MCF 10A (cell line): ENCODE measurements at regions not wholly inside any gene's neighbourhood (a gene's known extent, or its start where the extent isn't known, plus 50 kb on each side); places are given as distances from the start of the nearest gene placed in this dataset.
"Not testable (repeated sequence)": the region's sequence is repeated elsewhere in the genome, so short reads cannot be mapped to it uniquely, and the experiment has no call there.

Experiments
- BruUV-seq: library from RNA; stranded (reverse); fragments of 400-500 nt; replicated peaks from 2 replicates; lab custom pipeline; 2021; lab: Mats Ljungman, UMichigan
- CTCF ChIA-PET: fragments of 300-600 bp; sonication (Branson Sonifier 250); formaldehyde crosslinking; extraction: SDS; loops from one replicate; lab custom pipeline; 2021; ENCODE audit warnings: antibody characterized with exemption, inconsistent platforms; lab: Yijun Ruan, JAX
- POLR2A ChIA-PET: fragments of 300-600, 350-650 bp; sonication (Branson Sonifier 250); formaldehyde crosslinking; extraction: SDS; loops from one replicate; lab custom pipeline; 2020; ENCODE audit warnings: antibody characterized with exemption, inconsistent platforms; lab: Yijun Ruan, JAX
- DNase-seq: peaks from one replicate; pipeline ENCODE4 v3.0.0-alpha.2; 2018; ENCODE audit not compliant: unreplicated experiment
- H3K27ac Mint-ChIP-seq: one replicate; pipeline ENCODE4 v1.8.0; 2022; ENCODE audit warnings: mild to moderate bottlenecking, low read depth, mixed read lengths; ENCODE audit not compliant: unreplicated experiment
- H3K27me3 Mint-ChIP-seq: one replicate; pipeline ENCODE4 v1.8.0; 2022; ENCODE audit warnings: mixed read lengths; ENCODE audit not compliant: insufficient read depth, unreplicated experiment
- H3K36me3 Mint-ChIP-seq: one replicate; pipeline ENCODE4 v1.8.0; 2022; ENCODE audit warnings: mild to moderate bottlenecking, moderate library complexity, mixed read lengths; ENCODE audit not compliant: insufficient read depth, unreplicated experiment
- H3K4me1 Mint-ChIP-seq: one replicate; pipeline ENCODE4 v1.8.0; 2022; ENCODE audit warnings: mixed read lengths; ENCODE audit not compliant: insufficient read depth, unreplicated experiment
- H3K4me3 Mint-ChIP-seq: one replicate; pipeline ENCODE4 v1.8.0; 2022; ENCODE audit warnings: mild to moderate bottlenecking, moderate library complexity, mixed read lengths; ENCODE audit not compliant: unreplicated experiment
- H3K9me3 Mint-ChIP-seq: one replicate; pipeline ENCODE4 v1.8.0; 2022; ENCODE audit warnings: mixed read lengths; ENCODE audit not compliant: unreplicated experiment
- CTCF ChIP-seq: fragments of 200-600 bp; IDR thresholded peaks from one replicate; pipeline ENCODE4 v1.8.0; 2022; ENCODE audit warnings: antibody characterized with exemption, mild to moderate bottlenecking; ENCODE audit not compliant: unreplicated experiment
- intact Hi-C: fragments of 100-400 bp; cut with micrococcal nuclease; formaldehyde crosslinking; loops from 2 replicates; pipeline ENCODE4 v1.14.1; 2022

- BruUV-seq: no TSS peak
- no peaks in the 10 kb centered on the region for H3K36me3 Mint-ChIP-seq
- CTCF ChIA-PET: interaction anchor here (0.6 kb wide), 1 partner anchor 72 kb away, joined by 3 read pairs; no protein-coding TSS in a partner anchor
- no peak for TF ChIP-seq CTCF
- intact Hi-C loops: no loop called here
- POLR2A ChIA-PET: no interaction called here
- no peak for DNase-seq
- H3K4me1 Mint-ChIP-seq: no peaks in the 10 kb centered on the region
- H3K27ac Mint-ChIP-seq: no peak overlapping the region
- no peak overlapping the region for H3K4me3 Mint-ChIP-seq
- H3K9me3 Mint-ChIP-seq: peaks cover 12% of the 10 kb centered on the region
- peaks cover 73% of the 10 kb centered on the region for H3K27me3 Mint-ChIP-seq
Measured at GRCh38 chr9:102185962-102186361, 447.5 kb upstream of the GRIN3A start.

GRCh38 chr9:102185371-102185770 lies 446.9 kb upstream of the GRIN3A start:
- Mint-ChIP-seq H3K9me3 (peaks cover 14% of the 10 kb centered on the region), H3K36me3 (no peaks in the 10 kb centered on the region), H3K27ac (no peak overlapping the region), H3K4me3 (no peak overlapping the region), H3K4me1 (no peaks in the 10 kb centered on the region), H3K27me3 (peaks cover 72% of the 10 kb centered on the region)
- no peak for TF ChIP-seq CTCF
- ChIA-PET CTCF (no interaction called here), POLR2A (no interaction called here)
- intact Hi-C loops: no loop called here
- DNase-seq: no peak
- no TSS peak for BruUV-seq

GRCh38 chr9:102178811-102179210 lies 440.4 kb upstream of the GRIN3A start:
- no TSS peak for BruUV-seq
- H3K9me3 Mint-ChIP-seq: peaks cover 14% of the 10 kb centered on the region
- no peak for DNase-seq
- H3K27me3 Mint-ChIP-seq: peaks cover 25% of the 10 kb centered on the region
- H3K4me1 Mint-ChIP-seq: no peaks in the 10 kb centered on the region
- H3K27ac Mint-ChIP-seq: no peak overlapping the region
- intact Hi-C loops: no loop called here
- POLR2A ChIA-PET: no interaction called here
- no peak overlapping the region for H3K4me3 Mint-ChIP-seq
- CTCF ChIA-PET: no interaction called here
- H3K36me3 Mint-ChIP-seq: no peaks in the 10 kb centered on the region
- no peak for TF ChIP-seq CTCF

GRCh38 chr9:102174202-102174601 lies 435.8 kb upstream of the GRIN3A start:
- intact Hi-C loops, BruUV-seq, POLR2A ChIA-PET, H3K4me3 Mint-ChIP-seq, H3K4me1 Mint-ChIP-seq, H3K9me3 Mint-ChIP-seq, H3K36me3 Mint-ChIP-seq, H3K27ac Mint-ChIP-seq, DNase-seq, CTCF ChIA-PET, H3K27me3 Mint-ChIP-seq: not testable (repeated sequence)

GRCh38 chr9:102164247-102164646 lies 425.8 kb upstream of the GRIN3A start:
- no peak overlapping the region for H3K27ac Mint-ChIP-seq
- no peaks in the 10 kb centered on the region for H3K36me3 Mint-ChIP-seq
- ChIA-PET POLR2A (no interaction called here), CTCF (no interaction called here)
- no peak for TF ChIP-seq CTCF
- H3K4me3 Mint-ChIP-seq: no peak overlapping the region
- no peaks in the 10 kb centered on the region for H3K9me3 Mint-ChIP-seq
- intact Hi-C loops: no loop called here
- H3K4me1 Mint-ChIP-seq: peaks cover 4% of the 10 kb centered on the region
- H3K27me3 Mint-ChIP-seq: peaks cover 12% of the 10 kb centered on the region
- no TSS peak for BruUV-seq
- no peak for DNase-seq

DNA sequence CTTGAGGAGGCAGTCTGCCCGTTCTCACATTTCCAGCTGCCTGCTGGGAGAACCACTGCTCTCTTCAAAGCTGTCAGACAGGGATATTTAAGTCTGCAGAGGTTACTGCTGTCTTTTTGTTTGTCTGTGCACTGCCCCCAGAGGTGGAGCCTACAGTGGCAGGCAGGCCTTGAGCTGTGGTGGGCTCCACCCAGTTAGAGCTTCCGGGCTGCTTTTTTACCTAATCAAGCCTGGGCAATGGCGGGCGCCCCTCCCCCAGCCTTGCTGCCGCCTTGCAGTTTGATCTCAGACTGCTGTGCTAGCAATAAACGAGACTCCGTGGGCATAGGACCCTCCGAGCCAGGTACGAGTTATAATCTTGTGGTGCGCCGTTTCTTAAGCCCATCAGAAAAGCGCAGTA lies 414.6 kb upstream of the GRIN3A start:
- BruUV-seq, H3K4me3 Mint-ChIP-seq, CTCF ChIA-PET, H3K4me1 Mint-ChIP-seq, H3K27ac Mint-ChIP-seq, intact Hi-C loops, POLR2A ChIA-PET, DNase-seq, H3K36me3 Mint-ChIP-seq, H3K27me3 Mint-ChIP-seq: not testable (repeated sequence)
- H3K9me3 Mint-ChIP-seq: peaks cover 18% of the 10 kb centered on the region
